HG03354 (cell line): ENCODE measurements at regions not wholly inside any gene's neighbourhood (a gene's known extent, or its start where the extent isn't known, plus 50 kb on each side); places are given as distances from the start of the nearest gene placed in this dataset.
A peak's percentile ranks its signal among the peaks of the same experiment; 100 is the strongest.
"Not testable (repeated sequence)": the region's sequence is repeated elsewhere in the genome, so short reads cannot be mapped to it uniquely, and the experiment has no call there.

Experiments used
- ATAC-seq: cut with Tn5 transposase; IDR thresholded peaks from one replicate; pipeline ENCODE4 v1.9.1; 2021; ENCODE audit warnings: mild to moderate bottlenecking; ENCODE audit not compliant: unreplicated experiment, poor library complexity, severe bottlenecking

DNA sequence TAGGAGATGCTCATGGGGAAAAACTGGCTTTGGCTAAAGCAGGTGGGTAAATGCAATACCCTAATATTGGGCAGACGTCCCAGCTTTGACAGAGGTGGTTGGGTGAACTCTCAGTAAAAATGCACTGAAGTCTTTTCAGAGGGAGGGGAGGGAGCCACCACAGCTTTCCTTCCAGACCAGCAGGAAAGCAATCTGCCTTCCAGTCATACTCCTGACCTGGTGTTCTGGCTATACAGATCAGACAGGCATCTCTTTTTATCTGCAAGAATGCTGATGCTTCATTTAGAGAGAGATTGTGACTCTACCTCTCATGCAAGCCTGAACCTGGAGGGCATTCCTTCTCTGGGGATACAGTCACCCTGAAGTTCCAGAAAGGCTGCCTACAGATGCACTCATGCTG, 52.6 kb upstream of the ICA1 start:
- no peak for ATAC-seq

DNA sequence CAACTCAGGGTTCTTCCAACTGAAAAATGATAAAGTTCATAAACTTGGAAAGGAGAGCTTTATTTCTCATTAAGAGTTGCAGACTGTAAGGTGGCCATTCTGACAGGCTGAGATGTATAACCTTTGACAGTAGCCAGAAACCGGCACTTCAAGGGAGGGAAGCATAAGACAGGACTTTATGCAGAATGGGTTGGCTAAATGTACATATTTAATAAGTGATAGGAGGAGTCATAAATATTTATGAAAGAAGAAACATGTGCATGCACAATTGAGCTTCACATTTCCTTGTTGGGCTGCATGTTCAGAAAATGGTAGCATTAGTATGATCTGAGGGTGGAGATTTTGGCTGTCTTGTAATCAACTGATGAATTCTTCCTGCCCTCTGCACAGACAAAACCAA, 57.1 kb upstream of the ICA1 start:
- ATAC-seq: no peak

DNA sequence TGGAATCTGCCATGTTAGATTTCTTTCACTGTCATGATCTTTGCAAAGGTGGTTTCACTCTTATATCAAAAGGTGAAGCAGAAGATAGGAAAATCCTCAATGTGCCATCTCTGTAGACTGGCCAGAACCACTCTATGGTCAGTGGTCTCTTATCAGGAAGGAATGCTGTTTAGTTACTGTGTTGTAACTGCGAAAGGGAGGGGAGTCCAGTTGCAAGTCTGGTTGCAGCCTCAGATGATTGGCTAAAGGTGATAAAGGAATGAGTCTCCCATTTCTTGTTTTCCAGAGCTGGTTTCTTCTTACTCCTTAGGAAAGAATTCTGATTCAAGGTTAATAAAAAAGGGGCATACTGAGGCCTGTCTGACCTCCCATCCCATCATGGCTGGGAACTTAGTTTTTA, 58.2 kb upstream of the ICA1 start:
- no peak for ATAC-seq

DNA sequence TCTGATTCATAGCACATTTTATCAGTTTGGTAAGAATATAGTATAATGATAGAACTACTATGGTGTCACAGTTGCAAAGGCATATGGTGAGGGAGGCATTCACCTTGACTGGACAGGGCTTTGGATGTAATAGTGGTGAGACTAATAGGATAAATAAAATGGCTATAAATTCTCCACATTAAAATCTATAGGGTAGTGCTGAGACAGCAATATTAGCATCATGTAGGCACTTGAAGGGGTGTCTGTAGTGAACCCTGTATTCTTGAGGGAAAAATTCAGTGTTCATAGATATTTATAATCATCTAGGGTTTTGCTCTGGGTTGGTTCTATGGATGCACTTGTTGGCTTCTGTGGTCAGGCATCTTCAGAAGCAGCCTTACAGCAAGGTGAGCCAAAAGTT, 59.3 kb upstream of the ICA1 start:
- ATAC-seq: no peak

DNA sequence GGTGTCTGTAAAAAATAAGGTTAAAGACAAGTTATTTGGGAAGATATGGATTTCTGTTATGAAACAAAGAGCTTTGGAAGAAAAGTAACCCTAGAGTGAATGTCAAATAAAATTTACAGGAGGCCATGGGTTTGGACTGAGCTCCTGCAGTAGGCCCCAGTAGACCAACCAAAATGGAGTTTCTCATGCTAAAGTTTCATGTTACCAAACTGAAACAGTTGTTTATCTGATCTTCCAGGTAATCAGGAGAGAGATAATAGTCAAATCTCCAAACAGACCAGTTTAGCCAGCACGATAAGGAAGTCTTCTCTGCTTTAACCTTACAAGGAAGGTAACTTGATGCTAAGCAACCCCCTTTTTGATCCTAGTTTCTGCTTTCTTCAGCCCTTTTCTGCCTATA, 60.7 kb upstream of the ICA1 start:
- ATAC-seq: no peak

DNA sequence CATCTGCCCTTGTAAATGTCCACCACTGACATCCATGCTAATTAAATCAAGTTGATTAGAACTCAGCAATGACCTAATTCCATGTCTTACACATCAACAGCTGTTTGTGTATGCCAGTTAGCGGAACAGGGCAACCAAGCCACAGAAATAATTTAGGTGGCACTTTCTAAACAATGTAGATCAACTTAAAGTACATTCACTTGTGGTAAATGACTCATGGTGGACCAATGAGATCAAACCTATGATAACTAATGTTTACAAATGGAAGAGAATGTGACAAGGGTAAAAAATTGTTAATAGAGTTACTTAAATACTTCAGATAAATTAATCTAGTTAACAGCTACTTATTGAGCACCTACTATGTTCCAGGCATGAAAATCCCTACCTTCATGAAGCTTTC, 63.1 kb upstream of the ICA1 start:
- no peak for ATAC-seq

DNA sequence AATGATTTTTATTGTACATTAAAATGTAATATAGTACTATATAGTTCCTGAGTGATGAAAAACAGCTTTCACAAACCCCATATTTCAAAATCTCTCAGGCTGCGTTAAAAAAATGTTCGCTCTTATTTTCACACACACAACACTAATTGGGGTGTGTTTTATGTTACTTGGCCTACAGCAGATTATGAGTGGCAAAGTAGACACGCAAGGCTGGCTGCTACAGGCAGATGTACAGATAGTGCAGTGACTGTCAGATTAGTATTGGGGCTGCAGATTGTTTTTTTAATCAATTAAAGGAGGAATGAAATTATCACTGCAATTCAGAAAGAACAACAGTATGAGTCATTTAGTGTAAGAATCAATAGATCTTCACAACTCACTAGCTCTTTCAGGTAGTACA, 65.2 kb upstream of the ICA1 start:
- ATAC-seq: no peak

DNA sequence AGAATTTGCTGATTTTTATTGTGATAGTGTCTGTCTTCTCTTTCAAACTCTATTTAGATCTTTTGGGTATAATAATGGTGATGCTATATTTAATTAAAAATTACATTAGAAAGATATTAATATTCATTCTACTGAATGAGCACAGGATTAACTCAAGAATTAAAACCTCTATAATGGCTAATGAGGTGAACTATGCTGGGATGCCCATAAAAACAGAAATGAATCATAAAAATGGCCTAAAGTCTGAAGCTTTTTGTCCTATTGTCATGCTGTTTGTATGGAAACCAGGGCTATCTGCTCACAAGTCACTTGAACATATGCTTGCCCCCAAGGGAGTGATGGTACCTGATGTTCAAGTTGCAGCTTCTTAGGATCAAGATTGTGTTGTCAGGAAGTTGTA, 76.2 kb upstream of the ICA1 start:
- no peak for ATAC-seq

DNA sequence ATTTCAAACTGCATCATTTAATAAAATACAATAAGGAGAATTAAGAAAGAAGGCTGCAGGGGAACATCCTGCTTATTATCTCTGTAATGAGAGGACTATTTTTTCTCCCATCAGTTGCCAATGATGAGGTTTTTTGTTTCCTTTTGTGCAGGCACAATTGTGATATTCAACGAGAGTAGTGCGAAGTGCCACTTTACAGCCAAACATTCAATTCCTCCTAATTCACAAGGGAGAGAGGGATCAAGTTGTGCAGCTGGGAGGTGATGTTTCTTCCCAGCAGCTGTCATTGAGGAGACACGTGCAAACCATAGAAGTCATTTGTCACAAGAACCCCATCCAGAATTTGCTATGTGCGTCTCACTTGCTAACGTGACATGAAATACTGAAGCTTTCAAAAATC, 81.6 kb upstream of the ICA1 start:
- ATAC-seq: no peak

DNA sequence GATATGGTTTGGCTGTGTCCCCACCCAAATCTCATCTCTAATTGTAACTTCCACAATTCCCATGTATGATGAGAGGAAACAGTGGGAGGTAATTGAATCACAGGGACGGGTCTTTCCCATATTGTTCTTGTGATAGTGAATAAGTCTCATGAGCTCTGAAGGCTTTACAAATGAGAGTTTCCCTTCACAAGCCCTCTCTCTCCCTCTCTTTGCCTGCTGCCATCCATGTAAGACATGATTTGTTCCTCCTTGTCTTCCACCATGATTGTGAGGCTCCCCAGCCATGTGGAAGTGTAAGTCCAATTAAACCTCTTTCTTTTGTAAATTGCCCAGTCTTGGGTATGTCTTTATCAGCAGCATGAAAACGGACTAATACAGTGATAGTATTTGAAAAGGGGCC, 85.4 kb upstream of the ICA1 start:
- ATAC-seq: not testable (repeated sequence)

DNA sequence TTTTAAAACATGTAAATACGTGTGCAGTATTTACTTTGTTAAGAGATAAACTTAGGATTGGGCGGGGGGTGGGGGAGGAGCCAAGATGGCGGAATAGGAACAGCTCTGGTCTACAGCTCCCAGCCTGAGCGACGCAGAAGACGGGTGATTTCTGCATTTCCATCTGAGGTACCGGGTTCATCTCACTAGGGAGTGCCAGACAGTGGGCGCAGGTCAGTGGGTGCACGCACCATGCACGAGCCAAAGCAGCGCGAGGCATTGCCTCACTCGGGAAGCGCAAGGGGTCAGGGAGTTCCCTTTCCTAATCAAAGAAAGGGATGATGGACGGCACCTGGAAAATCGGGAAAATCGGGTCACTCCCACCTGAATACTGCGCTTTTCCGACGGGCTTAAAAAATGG, 81.8 kb upstream of the NXPH1 start:
- ATAC-seq: not testable (repeated sequence)

DNA sequence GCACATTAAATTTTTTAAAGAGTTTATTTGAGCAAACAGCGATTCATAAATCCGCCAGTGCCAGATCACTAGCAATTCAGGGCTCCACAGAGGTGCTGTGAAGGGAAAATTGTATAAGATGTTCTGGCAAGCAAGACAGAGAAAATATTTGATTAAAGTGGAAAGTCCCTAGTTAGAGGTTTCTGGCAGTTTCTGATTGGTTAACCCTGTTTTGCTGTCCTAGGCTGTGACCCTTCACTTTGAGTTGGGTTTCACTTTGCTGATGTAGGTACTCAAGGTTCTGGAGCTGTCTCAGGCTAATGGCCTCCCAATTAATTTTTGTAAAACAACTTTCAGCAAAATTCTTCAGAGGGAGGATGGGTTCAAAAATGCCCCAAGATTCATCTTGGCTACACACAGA, 79.4 kb upstream of the NXPH1 start:
- peak; percentile 60 for ATAC-seq

DNA sequence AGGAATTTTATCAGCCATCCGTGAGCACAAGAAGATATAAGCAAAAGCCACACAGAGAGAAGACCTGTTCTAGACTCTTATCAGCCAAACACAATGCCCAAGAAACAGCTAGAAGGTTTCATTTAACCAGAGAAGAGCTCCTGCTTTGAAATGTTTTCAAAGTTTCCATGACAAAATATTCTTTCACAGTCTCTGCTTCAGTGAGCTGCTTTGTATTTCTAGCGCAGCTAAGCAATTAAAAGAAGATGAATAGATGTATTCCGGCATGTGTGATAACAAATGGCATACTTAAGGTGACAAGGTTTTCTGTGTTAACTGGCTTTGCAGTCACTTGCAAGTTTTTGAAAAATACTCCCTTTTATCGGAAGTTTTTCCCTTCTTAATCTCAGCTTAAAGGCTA, 78.9 kb upstream of the NXPH1 start:
- ATAC-seq: peak; percentile 16

DNA sequence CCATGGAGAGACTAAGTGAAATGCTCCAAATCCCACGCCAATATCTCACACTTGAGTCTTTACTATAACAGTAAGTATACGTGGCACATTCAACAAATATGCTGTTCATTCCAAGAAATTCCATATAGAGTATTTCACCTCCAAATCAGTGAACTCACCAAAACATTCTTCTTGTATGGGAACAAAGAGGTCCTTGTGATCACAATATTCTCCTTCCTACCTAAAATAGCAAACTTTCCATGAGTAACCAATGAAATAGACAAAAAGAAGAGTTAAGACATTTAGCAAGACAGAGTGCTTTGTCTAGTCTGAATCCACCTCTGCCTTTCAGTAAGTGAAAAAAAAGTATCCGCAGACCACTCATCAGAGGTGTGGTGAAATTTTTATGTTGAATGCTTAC, 77.3 kb upstream of the NXPH1 start:
- no peak for ATAC-seq

DNA sequence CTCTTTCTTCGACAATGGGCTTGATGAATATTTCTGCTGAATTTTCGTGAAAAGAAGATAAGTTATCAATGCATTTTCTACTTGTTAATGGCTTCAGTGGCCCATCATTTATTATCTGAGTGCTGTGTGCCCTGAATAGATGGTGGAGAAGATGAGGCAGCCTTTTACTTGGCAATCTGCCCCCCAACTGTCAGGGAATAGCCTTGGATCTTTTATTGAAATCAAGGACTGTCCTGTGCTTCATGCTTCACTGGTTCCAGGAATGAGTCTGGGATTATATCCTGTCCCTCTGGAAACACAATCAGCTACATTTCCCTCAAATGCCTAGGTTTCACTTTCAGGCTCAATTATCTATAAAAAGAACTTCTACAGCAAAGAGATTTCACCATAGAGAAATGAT, 75.9 kb upstream of the NXPH1 start:
- no peak for ATAC-seq

DNA sequence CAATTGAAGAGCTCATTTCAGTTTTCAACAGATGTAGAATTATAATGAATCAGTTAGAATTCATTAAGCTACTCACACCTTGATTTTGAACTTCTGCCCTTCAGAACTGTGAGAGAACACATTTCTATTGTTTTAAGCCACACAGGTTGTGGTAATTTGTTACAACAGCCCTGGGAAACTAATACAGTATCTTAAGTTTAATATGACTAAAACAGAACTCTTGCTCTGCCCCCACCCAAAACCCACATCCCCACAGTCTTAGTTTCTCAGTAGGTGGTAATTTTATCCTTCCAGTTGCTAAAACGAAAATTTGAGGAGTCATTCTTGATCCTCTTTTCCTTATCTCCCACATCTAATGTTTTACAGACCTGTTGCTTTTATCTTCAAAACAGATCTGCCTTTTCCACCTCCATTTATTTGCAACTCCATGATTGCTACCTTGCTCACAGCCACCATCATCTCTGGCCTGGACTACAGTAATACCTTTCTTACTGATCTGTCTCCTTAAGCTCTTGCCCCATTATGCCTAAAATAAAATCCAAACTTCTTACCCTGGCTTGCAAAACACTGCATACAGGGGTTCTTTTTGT, 72.8 kb upstream of the NXPH1 start:
- no peak for ATAC-seq

DNA sequence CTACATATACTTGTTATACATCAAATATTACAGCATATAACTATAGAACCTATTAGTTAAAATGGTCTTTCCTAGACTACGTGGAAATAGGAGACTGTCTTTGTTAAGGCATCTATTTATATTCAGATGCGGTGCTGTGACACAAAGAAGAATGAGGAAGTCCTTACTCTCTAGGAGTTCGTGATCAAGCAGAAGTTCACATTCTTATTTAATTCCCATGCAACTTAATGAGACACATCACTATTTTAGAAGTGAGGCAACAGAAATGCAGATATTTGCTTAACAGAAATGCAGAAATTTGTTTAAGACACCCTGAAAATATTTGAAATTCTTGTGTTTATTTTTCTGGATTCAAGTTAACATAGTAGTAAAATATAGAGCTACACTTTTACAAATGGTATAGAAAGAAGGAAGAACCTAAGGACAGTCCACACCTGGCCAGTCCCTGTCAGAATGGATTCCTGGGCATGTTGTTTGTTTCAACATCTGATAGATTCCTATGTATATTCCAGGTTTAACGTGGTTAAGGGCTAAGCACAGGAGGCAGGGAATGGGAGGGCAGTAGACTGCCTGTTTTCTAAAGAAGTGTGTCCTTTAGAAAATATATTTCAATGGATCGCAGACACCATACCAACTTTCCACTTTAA, 70.6 kb upstream of the NXPH1 start:
- ATAC-seq: no peak

DNA sequence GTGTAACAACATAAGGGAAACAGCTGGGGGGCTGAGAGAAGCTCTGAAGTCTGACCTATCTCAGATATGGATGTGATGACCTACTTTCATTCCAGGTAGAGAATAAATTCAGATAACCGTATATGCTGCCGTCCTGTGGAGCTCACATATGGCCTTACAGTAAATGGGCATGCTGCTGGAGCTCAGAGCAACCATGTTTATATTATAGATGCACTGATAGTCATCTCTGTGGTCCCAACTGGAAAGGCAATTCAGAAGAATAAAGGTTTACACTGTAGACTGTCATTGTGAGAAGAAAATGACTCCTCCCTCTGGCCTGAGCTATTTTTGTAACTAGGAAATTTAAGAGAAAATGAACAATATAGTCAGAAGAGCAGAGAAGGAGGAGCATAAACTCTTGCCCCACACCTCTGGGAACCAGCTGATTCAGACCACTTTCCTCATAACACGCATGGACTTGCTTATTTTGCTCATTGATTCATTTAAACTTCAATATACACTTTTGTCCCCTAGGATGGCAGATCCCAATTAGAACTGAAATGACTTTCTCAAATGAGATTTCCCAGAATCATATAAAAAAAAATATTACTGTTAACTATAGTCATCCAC, 69.9 kb upstream of the NXPH1 start:
- ATAC-seq: no peak

DNA sequence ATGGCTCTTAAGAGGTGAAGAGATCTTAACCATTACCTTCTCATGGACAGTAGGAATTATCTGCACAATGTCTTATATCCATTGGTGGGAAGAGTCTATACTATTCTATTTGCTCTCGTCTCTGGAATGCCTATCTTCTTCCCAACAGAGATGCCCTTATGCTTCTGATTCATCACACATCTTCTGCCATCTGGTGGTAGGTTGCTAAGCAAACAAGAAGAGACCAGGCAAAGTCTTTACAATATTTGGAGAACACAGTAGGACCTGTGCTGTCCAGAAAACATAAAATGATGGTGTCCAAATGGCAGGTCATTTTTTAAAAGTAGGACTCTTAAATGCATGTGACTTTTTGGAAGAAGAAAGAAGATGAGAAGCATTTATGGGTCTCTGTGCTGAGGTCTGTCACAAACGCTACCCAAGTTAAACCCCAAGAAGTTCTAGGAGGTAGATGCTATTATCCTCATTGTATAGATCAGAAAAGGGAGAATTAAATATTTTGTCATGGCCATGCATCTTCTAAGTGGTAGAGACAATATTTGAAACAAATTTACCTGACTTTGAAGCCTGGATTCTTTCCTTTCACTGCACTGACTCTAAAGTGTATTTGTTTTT, 67.8 kb upstream of the NXPH1 start:
- ATAC-seq: peak; percentile 60

DNA sequence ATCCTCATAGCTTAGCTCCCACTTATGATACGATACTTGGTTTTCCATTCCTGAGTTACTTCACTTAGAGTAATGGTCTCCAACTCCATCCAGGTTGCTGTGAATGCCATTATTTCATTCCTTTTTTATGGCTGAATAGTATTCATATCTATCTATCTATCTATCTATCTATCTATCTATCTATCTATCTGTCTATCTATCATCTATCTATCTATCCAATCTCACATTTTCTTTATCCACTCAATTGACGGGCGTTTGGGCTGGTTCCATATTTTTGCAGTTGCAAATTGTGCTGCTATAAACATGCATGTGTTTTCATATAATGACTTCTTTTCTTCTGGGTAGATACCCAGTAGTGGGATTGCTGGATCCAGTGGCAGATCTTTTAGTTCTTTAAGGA, 65.4 kb upstream of the NXPH1 start:
- not testable (repeated sequence) for ATAC-seq

DNA sequence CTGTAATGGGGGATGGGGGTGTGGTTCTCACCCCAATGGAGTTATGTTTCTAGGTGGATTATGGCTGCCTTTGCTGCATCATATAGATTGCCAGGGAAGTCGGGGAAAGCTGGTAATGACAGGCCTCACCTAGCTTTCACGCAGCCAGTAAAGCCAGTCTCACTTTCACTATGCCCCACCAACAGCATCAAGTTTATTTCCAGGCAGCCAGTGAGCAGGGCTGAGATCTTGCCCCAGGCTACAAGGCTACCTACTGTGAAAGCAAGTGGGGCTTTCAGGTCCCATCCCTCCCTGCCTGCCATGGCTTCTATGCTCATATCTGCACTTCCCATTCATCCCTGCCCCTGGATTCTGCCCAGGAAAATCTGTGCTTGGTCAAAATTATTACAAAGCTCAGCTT, 61.7 kb upstream of the NXPH1 start:
- no peak for ATAC-seq
